Pancreas (tissue), 10 donors: ENCODE measurements at regions not wholly inside any gene's neighbourhood (a gene's known extent, or its start where the extent isn't known, plus 50 kb on each side); places are given as distances from the start of the nearest gene placed in this dataset.

ENCODE experiments used
- ATAC-seq, 4 donors: fragments of 200-7000 bp; cut with Tn5 transposase; one replicate each; pipeline versions ENCODE4 v1.8.0 to v1.9.1; 2020; ENCODE audit warnings: mild to moderate bottlenecking in 4 of 4, moderate library complexity in 4 of 4
- DNase-seq, 6 donors: peaks; one replicate each; pipeline ENCODE4 v3.0.0-alpha.2; 2020
- FAIRE-seq: peaks from 2 replicates; lab custom pipeline; 2012; peaks lifted over from hg19 to GRCh38; lab: Jason Lieb, UNC
- H3K27ac ChIP-seq, 4 donors: fragments of 200-600 bp; sonication (generic); 1 replicate in 3 of 4; 2 replicates in 1 of 4; pipeline versions ENCODE4 v1.5.0 to v1.8.0; 2020
- H3K27me3 ChIP-seq, 4 donors: fragments of 200-600 bp; one replicate each; pipeline ENCODE4 v1.8.0; 2021
- H3K36me3 ChIP-seq, 3 donors: fragments of 200-600 bp; sonication (generic) in 1 of 3; one replicate each; pipeline versions ENCODE4 v1.5.0 to v1.8.0; 2020 to 2021
- H3K4me1 ChIP-seq, 3 donors: fragments of 200-600 bp; one replicate each; pipeline ENCODE4 v1.8.0; 2021
- H3K4me3 ChIP-seq, 4 donors: fragments of 200-600 bp; sonication (generic) in 2 of 4; one replicate each; pipeline versions ENCODE4 v1.5.0 to v1.8.0; 2020 to 2021
- H3K9me3 ChIP-seq, 4 donors: fragments of 200-600 bp; one replicate each; pipeline ENCODE4 v1.8.0; 2021
- CTCF ChIP-seq, 4 donors: fragments of 200-600 bp; sonication (generic) in 3 of 4; IDR thresholded peaks; one replicate each; pipeline versions ENCODE4 v1.5.0 to v1.8.0; 2021; ENCODE audit warnings: antibody characterized with exemption in 4 of 4
- WGBS, 2 donors: extraction: QIAGEN DNeasy Blood & Tissue Kit; methylation state at CpG; one replicate each; pipeline ENCODE4 v1.1.7; 2013; 5-methylcytosine and 5-hydroxymethylcytosine counted together
- intact Hi-C, 3 donors: fragments of 100-400 bp; cut with DNase I; formaldehyde crosslinking; loops; one replicate each; pipeline versions ENCODE4 v1.11.1 to v1.14.2; 2022
- donor health status: healthy with polysubstance abuse.
- donor health status: DM: no; HTN: no; CAD: no; lungs with moderate emphysema.
- donor health status: DM: no; HTN: no; CAD: no.
- donor health status: control.
- donor health status: control.
- donor health status: Bipolar disorder and iron deficiency.
- donor health status: DM: yes; HTN: yes; CAD: no.
- donor health status: DM: no; HTN: no; CAD: no.
- donor health status: DM: no; HTN: no; CAD: no.
- donor health status: DM: yes; HTN: yes; CAD: no.

GRCh38 chr10:31603235-31604087 is 284.4 kb downstream of the ZEB1 start:
- no peaks in the 10 kb centered on the region for H3K4me1 ChIP-seq
- H3K36me3 ChIP-seq = no peaks in the 10 kb centered on the region
- H3K9me3 ChIP-seq = no peaks in the 10 kb centered on the region
- peak overlapping the region; percentile 56 to 87 (median 68) for H3K4me3 ChIP-seq
- peak; percentile 96 to 98 (median 96) for ATAC-seq
- peak; percentile 94 to 98 (median 96) for DNase-seq
- peak overlapping the region; percentile 32 to 62 (median 50) for H3K27ac ChIP-seq
- H3K27me3 ChIP-seq = no peaks in the 10 kb centered on the region
- 5 to 7% methylated on average over 53 to 68 of the region's 68 CpGs for WGBS, 2 donors
- intact Hi-C loops = no loop called here
- no peak for TF ChIP-seq CTCF (IDR thresholded peaks at IDR 0.05)
- no peak for FAIRE-seq

GRCh38 chr10:31602541-31603234 is 283.7 kb downstream of the ZEB1 start:
- Histone ChIP-seq H3K4me1 (no peaks in the 10 kb centered on the region), H3K36me3 (no peaks in the 10 kb centered on the region), H3K27ac (peak overlapping the region; percentile 32 to 62 (median 50)), H3K27me3 (no peaks in the 10 kb centered on the region), H3K4me3 (peak overlapping the region; percentile 56 to 87 (median 68)), H3K9me3 (no peaks in the 10 kb centered on the region)
- FAIRE-seq (no peak), DNase-seq (peak; percentile 68 to 81 (median 75)), ATAC-seq (peak; percentile 55 to 78 (median 70))
- TF ChIP-seq CTCF (IDR thresholded peaks at IDR 0.05) = no peak
- intact Hi-C loops = no loop called here
- WGBS, 2 donors = 5 to 6% methylated on average over 22 of the region's 22 CpGs

- Histone ChIP-seq H3K27me3 (no peaks in the 10 kb centered on the region), H3K9me3 (no peaks in the 10 kb centered on the region), H3K4me3 (no peak overlapping the region), H3K4me1 (no peaks in the 10 kb centered on the region), H3K27ac (no peak overlapping the region), H3K36me3 (no peaks in the 10 kb centered on the region)
- 81 to 82% methylated on average over 3 of the region's 3 CpGs for WGBS, 2 donors
- intact Hi-C loops = no loop called here
- DNase-seq (no peak), FAIRE-seq (no peak), ATAC-seq (no peak)
- no peak for TF ChIP-seq CTCF (IDR thresholded peaks at IDR 0.05)
Measured at GRCh38 chr10:31601136-31601535, 282.1 kb downstream of the ZEB1 start.

GRCh38 chr10:31599626-31600504 is 280.8 kb downstream of the ZEB1 start:
- no peaks in the 10 kb centered on the region for H3K4me1 ChIP-seq
- no peak for ATAC-seq
- TF ChIP-seq CTCF (IDR thresholded peaks at IDR 0.05) = no peak
- H3K27ac ChIP-seq = no peak overlapping the region
- H3K27me3 ChIP-seq = no peaks in the 10 kb centered on the region
- DNase-seq = no peak
- intact Hi-C loops = no loop called here
- no peaks in the 10 kb centered on the region for H3K9me3 ChIP-seq
- no peak overlapping the region for H3K4me3 ChIP-seq
- no peaks in the 10 kb centered on the region for H3K36me3 ChIP-seq
- FAIRE-seq = no peak
- 63 to 73% methylated on average over 9 of the region's 9 CpGs for WGBS, 2 donors
